ENCODE measurements at regions not wholly inside any gene's neighbourhood (a gene's known extent, or its start where the extent isn't known, plus 50 kb on each side); places are given as distances from the start of the nearest gene placed in this dataset.

- no peak for TF ChIP-seq CTCF (IDR thresholded peaks at IDR 0.05; ENCODE audit: low read depth, low read length, missing control alignments)
- in situ Hi-C loops (cut with HindIII; ENCODE audit: low sequenced_read_pairs): no loop called here
- no peak overlapping the region for H3K4me3 ChIP-seq (ENCODE audit: low read depth, low read length)
- no peak for DNase-seq (ENCODE audit: low read depth)
These were observed 50.4 kb upstream of the DAB1 start for GRCh38 chr1:57474137-57474750.

All from astrocyte of the cerebellum (primary cell).